ENCODE measurements at regions not wholly inside any gene's neighbourhood (a gene's known extent, or its start where the extent isn't known, plus 50 kb on each side); places are given as distances from the start of the nearest gene placed in this dataset.
"Not testable (repeated sequence)": the region's sequence is repeated elsewhere in the genome, so short reads cannot be mapped to it uniquely, and the experiment has no call there.

- TF ChIP-seq CTCF (IDR thresholded peaks at IDR 0.05; ENCODE audit: low read depth, low read length), result no peak
- H3K4me3 ChIP-seq (ENCODE audit: low read depth, low read length), result no peak overlapping the region
Measured at GRCh38 chr1:101420406-101420805, 183.6 kb downstream of the S1PR1 start.

GRCh38 chr1:101428083-101428482 is 191.3 kb downstream of the S1PR1 start:
- not testable (repeated sequence) for H3K4me3 ChIP-seq (ENCODE audit: low read depth, low read length)

GRCh38 chr1:101428562-101428961 is 191.7 kb downstream of the S1PR1 start:
- no peak for TF ChIP-seq CTCF (IDR thresholded peaks at IDR 0.05; ENCODE audit: low read depth, low read length)
- H3K4me3 ChIP-seq (ENCODE audit: low read depth, low read length), result no peak overlapping the region

GRCh38 chr1:101431956-101432510 is 195.2 kb downstream of the S1PR1 start:
- TF ChIP-seq CTCF (IDR thresholded peaks at IDR 0.05; ENCODE audit: low read depth, low read length), result no peak
- no peak overlapping the region for H3K4me3 ChIP-seq (ENCODE audit: low read depth, low read length)

GRCh38 chr1:101435831-101436511 is 199.2 kb downstream of the S1PR1 start:
- H3K4me3 ChIP-seq (ENCODE audit: low read depth, low read length), result no peak overlapping the region
- TF ChIP-seq CTCF (IDR thresholded peaks at IDR 0.05; ENCODE audit: low read depth, low read length), result no peak

- no peak for TF ChIP-seq CTCF (IDR thresholded peaks at IDR 0.05; ENCODE audit: low read depth, low read length)
- no peak overlapping the region for H3K4me3 ChIP-seq (ENCODE audit: low read depth, low read length)
Measured at GRCh38 chr1:101437800-101438199, 201.0 kb downstream of the S1PR1 start.

- H3K4me3 ChIP-seq (ENCODE audit: low read depth, low read length), result no peak overlapping the region
- TF ChIP-seq CTCF (IDR thresholded peaks at IDR 0.05; ENCODE audit: low read depth, low read length), result no peak
Measured at GRCh38 chr1:101438359-101438758, 201.5 kb downstream of the S1PR1 start.

- H3K4me3 ChIP-seq (ENCODE audit: low read depth, low read length), result no peak overlapping the region
- no peak for TF ChIP-seq CTCF (IDR thresholded peaks at IDR 0.05; ENCODE audit: low read depth, low read length)
Measured at GRCh38 chr1:101440485-101440884, 203.7 kb downstream of the S1PR1 start.

All from WI38 (cell line).